CD14-positive monocyte (primary cell): ENCODE measurements at regions not wholly inside any gene's neighbourhood (a gene's known extent, or its start where the extent isn't known, plus 50 kb on each side); places are given as distances from the start of the nearest gene placed in this dataset.

Experiments
- DNase-seq, 3 donors: peaks; one replicate each; pipeline ENCODE4 v3.0.0-alpha.2; 2011 to 2022
- H2AFZ ChIP-seq: 2 replicates; pipeline ENCODE4 v1.6.0; 2012; ENCODE audit warnings: mild to moderate bottlenecking, low read depth, low read length, inconsistent platforms; ENCODE audit not compliant: insufficient read depth, poor library complexity, severe bottlenecking
- H3K27ac ChIP-seq, 2 donors: 1 replicate in 1 of 2; 2 replicates in 1 of 2; pipeline ENCODE4 v1.5.1; 2012 to 2013; ENCODE audit warnings: low read length in 2 of 2, control low read depth in 1 of 2, inconsistent platforms in 1 of 2, low read depth in 1 of 2, mild to moderate bottlenecking in 1 of 2
- H3K27me3 ChIP-seq, 2 donors: one replicate each; pipeline versions ENCODE4 v1.6.0 to v1.6.1; 2011 to 2013; ENCODE audit warnings: low read length in 2 of 2; ENCODE audit not compliant: control insufficient read depth in 2 of 2, insufficient read depth in 2 of 2
- H3K36me3 ChIP-seq, 2 donors: replicated peaks in 1 of 2; 1 replicate in 1 of 2; 2 replicates in 1 of 2; pipeline versions ENCODE4 v1.5.1 to v1.6.1; 2012 to 2013; ENCODE audit warnings: low read length in 2 of 2, control low read depth in 1 of 2, inconsistent platforms in 1 of 2, mild to moderate bottlenecking in 1 of 2; ENCODE audit not compliant: insufficient read depth in 2 of 2, control insufficient read depth in 1 of 2
- H3K4me1 ChIP-seq, 2 donors: 1 replicate in 1 of 2; 2 replicates in 1 of 2; pipeline versions ENCODE4 v1.5.1 to v1.6.1; 2012 to 2013; ENCODE audit warnings: low read length in 2 of 2, control low read depth in 1 of 2, inconsistent platforms in 1 of 2, mild to moderate bottlenecking in 1 of 2, moderate library complexity in 1 of 2; ENCODE audit not compliant: insufficient read depth in 2 of 2, control insufficient read depth in 1 of 2
- H3K4me2 ChIP-seq: replicated peaks from 2 replicates; pipeline ENCODE3; 2012; ENCODE audit warnings: low read length, moderate library complexity, mild to moderate bottlenecking; ENCODE audit not compliant: poor library complexity, severe bottlenecking; ENCODE audit errors: extremely low read depth
- H3K4me3 ChIP-seq, 3 experiments: fragments of 200-600 bp in 1 of 3; sonication (generic) in 1 of 3; replicated peaks in 1 of 3; 1 replicate in 2 of 3; 2 replicates in 1 of 3; pipeline ENCODE4 v1.5.1; 2011 to 2013; ENCODE audit warnings: low read length in 3 of 3, mild to moderate bottlenecking in 3 of 3, control low read depth in 2 of 3, low read depth in 2 of 3, inconsistent platforms in 1 of 3, moderate library complexity in 1 of 3
- H3K79me2 ChIP-seq: 2 replicates; pipeline ENCODE4 v1.6.0; 2012; ENCODE audit warnings: mild to moderate bottlenecking, control low read depth, inconsistent platforms, low read length, moderate library complexity; ENCODE audit not compliant: insufficient read depth
- H3K9ac ChIP-seq: 2 replicates; pipeline ENCODE4 v1.6.0; 2017; ENCODE audit warnings: low read length, mild to moderate bottlenecking; ENCODE audit not compliant: insufficient read depth, poor library complexity, severe bottlenecking
- H3K9me3 ChIP-seq, 2 donors: replicated peaks in 1 of 2; 1 replicate in 1 of 2; 2 replicates in 1 of 2; pipeline versions ENCODE4 v1.5.1 to v1.6.1; 2012 to 2013; ENCODE audit warnings: low read length in 2 of 2, control low read depth in 1 of 2; ENCODE audit not compliant: control insufficient read depth in 1 of 2, insufficient read depth in 1 of 2
- H4K20me1 ChIP-seq: 2 replicates; pipeline ENCODE4 v1.6.0; 2012; ENCODE audit warnings: mild to moderate bottlenecking, low read length, control low read depth, moderate library complexity; ENCODE audit not compliant: insufficient read depth
- H3K27ac Mint-ChIP-seq, 7 donors: one replicate each; pipeline ENCODE4 v1.8.0; 2020; ENCODE audit warnings: mild to moderate bottlenecking in 7 of 7, mixed read lengths in 7 of 7, moderate library complexity in 6 of 7, inconsistent platforms in 2 of 7
- H3K27me3 Mint-ChIP-seq, 3 donors: one replicate each; pipeline ENCODE4 v1.8.0; 2021 to 2022; ENCODE audit warnings: low read depth in 3 of 3, mild to moderate bottlenecking in 3 of 3, mixed read lengths in 3 of 3, moderate library complexity in 3 of 3, inconsistent platforms in 1 of 3
- H3K36me3 Mint-ChIP-seq, 2 donors: one replicate each; pipeline ENCODE4 v1.8.0; 2020; ENCODE audit warnings: mixed read lengths in 2 of 2, inconsistent platforms in 1 of 2, mild to moderate bottlenecking in 1 of 2
- H3K4me1 Mint-ChIP-seq: one replicate; pipeline ENCODE4 v1.8.0; 2020; ENCODE audit warnings: mild to moderate bottlenecking, mixed read lengths
- H3K4me3 Mint-ChIP-seq, 2 donors: one replicate each; pipeline ENCODE4 v1.8.0; 2020; ENCODE audit warnings: mild to moderate bottlenecking in 2 of 2, mixed read lengths in 2 of 2, moderate library complexity in 1 of 2
- H3K9me3 Mint-ChIP-seq, 7 donors: one replicate each; pipeline ENCODE4 v1.8.0; 2020 to 2022; ENCODE audit warnings: mixed read lengths in 7 of 7, mild to moderate bottlenecking in 6 of 7, moderate library complexity in 6 of 7, inconsistent platforms in 2 of 7
- CTCF ChIP-seq: fragments of 200-600 bp; IDR thresholded peaks from one replicate; pipeline ENCODE4 v1.8.0; 2022; ENCODE audit warnings: antibody characterized with exemption, mild to moderate bottlenecking
- WGBS: methylation state at CpG from one replicate; pipeline ENCODE4 v1.1.5; 2013; ENCODE audit warnings: missing lambda C conversion rate; ENCODE audit not compliant: insufficient coverage; 5-methylcytosine and 5-hydroxymethylcytosine counted together
- intact Hi-C, 2 donors: fragments of 100-400 bp; cut with micrococcal nuclease; formaldehyde crosslinking; loops; one replicate each; pipeline versions ENCODE4 v1.15.0 to v1.15.1; 2023

- Mint-ChIP-seq H3K27ac (no peak overlapping the region), H3K36me3 (no peaks in the 10 kb centered on the region), H3K27me3 (no peaks in the 10 kb centered on the region), H3K4me1 (no peaks in the 10 kb centered on the region), H3K4me3 (no peak overlapping the region), H3K9me3 (peaks cover 0 to 10% (median 4%) of the 10 kb centered on the region in 7 donors)
- H3K9me3 ChIP-seq, result peaks cover 2 to 11% of the 10 kb centered on the region in 2 donors
- H3K27me3 ChIP-seq, result no peaks in the 10 kb centered on the region
- DNase-seq, result no peak
- no peak overlapping the region for H3K27ac ChIP-seq
- no peak for TF ChIP-seq CTCF
- no peak overlapping the region for H2AFZ ChIP-seq
- H3K9ac ChIP-seq, result no peak overlapping the region
- H3K36me3 ChIP-seq, result no peaks in the 10 kb centered on the region
- H4K20me1 ChIP-seq, result no peaks in the 10 kb centered on the region
- H3K79me2 ChIP-seq, result no peaks in the 10 kb centered on the region
- H3K4me3 ChIP-seq, result no peak overlapping the region
- H3K4me1 ChIP-seq, result no peaks in the 10 kb centered on the region
- no peak overlapping the region for H3K4me2 ChIP-seq
- intact Hi-C loops, result no loop called here
- 75% methylated on average over 1 of the region's 3 CpGs for WGBS
Measured at GRCh38 chr9:23621924-23622323, 204.1 kb downstream of the ELAVL2 start.

GRCh38 chr9:23622396-23622795 is 203.6 kb downstream of the ELAVL2 start:
- Histone ChIP-seq H3K27me3 (no peaks in the 10 kb centered on the region), H3K9ac (no peak overlapping the region), H3K27ac (no peak overlapping the region), H2AFZ (no peak overlapping the region), H3K79me2 (no peaks in the 10 kb centered on the region), H3K9me3 (peaks cover 0 to 11% of the 10 kb centered on the region in 2 donors), H4K20me1 (no peaks in the 10 kb centered on the region), H3K36me3 (no peaks in the 10 kb centered on the region), H3K4me1 (no peaks in the 10 kb centered on the region), H3K4me2 (no peak overlapping the region), H3K4me3 (no peak overlapping the region)
- no peak overlapping the region for H3K4me3 Mint-ChIP-seq
- WGBS, result no CpG with 5 or more reads among the region's 4 CpGs
- no peaks in the 10 kb centered on the region for H3K36me3 Mint-ChIP-seq
- peaks cover 0 to 9% (median 4%) of the 10 kb centered on the region in 7 donors for H3K9me3 Mint-ChIP-seq
- no peak for DNase-seq
- H3K27me3 Mint-ChIP-seq, result no peaks in the 10 kb centered on the region
- TF ChIP-seq CTCF, result no peak
- no peaks in the 10 kb centered on the region for H3K4me1 Mint-ChIP-seq
- intact Hi-C loops, result no loop called here
- no peak overlapping the region for H3K27ac Mint-ChIP-seq
